Muscle of back (tissue), 3 donors: ENCODE measurements at regions not wholly inside any gene's neighbourhood (a gene's known extent, or its start where the extent isn't known, plus 50 kb on each side); places are given as distances from the start of the nearest gene placed in this dataset.

Experiments used
- DNase-seq, 3 donors: peaks; one replicate each; pipeline versions ENCODE4 v3.0.0 to v3.0.0-alpha.2; 2013

GRCh38 chr6:156058356-156058755 lies 602.7 kb upstream of the NOX3 start:
- no peak for DNase-seq

GRCh38 chr6:156057869-156058268 lies 602.2 kb upstream of the NOX3 start:
- DNase-seq, result no peak

- DNase-seq, result no peak
Measured at GRCh38 chr6:156056085-156056484, 600.4 kb upstream of the NOX3 start.

- DNase-seq, result no peak
Measured at GRCh38 chr6:156053626-156054025, 598.0 kb upstream of the NOX3 start.

- no peak for DNase-seq
Measured at GRCh38 chr6:156046841-156047449, 591.3 kb upstream of the NOX3 start.

GRCh38 chr6:156046268-156046665 lies 590.6 kb upstream of the NOX3 start:
- DNase-seq, result peak in 1 of 3 donors; percentile 12

GRCh38 chr6:156045401-156046267 lies 590.0 kb upstream of the NOX3 start:
- peak in 1 of 3 donors; percentile 63 for DNase-seq

- no peak for DNase-seq
Measured at GRCh38 chr6:156033598-156033997, 578.0 kb upstream of the NOX3 start.

- DNase-seq, result no peak
Measured at GRCh38 chr6:156031516-156031915, 575.9 kb upstream of the NOX3 start.

GRCh38 chr6:156030053-156030452 lies 574.4 kb upstream of the NOX3 start:
- no peak for DNase-seq

- no peak for DNase-seq
Measured at GRCh38 chr6:156029286-156029985, 573.8 kb upstream of the NOX3 start.

GRCh38 chr6:156028335-156029131 lies 572.9 kb upstream of the NOX3 start:
- no peak for DNase-seq

- no peak for DNase-seq
Measured at GRCh38 chr6:156027248-156027626, 571.6 kb upstream of the NOX3 start.

GRCh38 chr6:156026486-156027247 lies 571.0 kb upstream of the NOX3 start:
- peak in 1 of 3 donors; percentile 60 for DNase-seq

- DNase-seq, result no peak
Measured at GRCh38 chr6:156024339-156024738, 568.7 kb upstream of the NOX3 start.

- DNase-seq, result peak in 2 of 3 donors; percentile 54 to 61
Measured at GRCh38 chr6:156021746-156022396, 566.2 kb upstream of the NOX3 start.

- peak in 1 of 3 donors; percentile 50 for DNase-seq
Measured at GRCh38 chr6:156017838-156018237, 562.2 kb upstream of the NOX3 start.

- DNase-seq, result no peak
Measured at GRCh38 chr6:156016186-156016976, 560.7 kb upstream of the NOX3 start.

GRCh38 chr6:156013155-156013554 lies 557.5 kb upstream of the NOX3 start:
- DNase-seq, result no peak

- DNase-seq, result no peak
Measured at GRCh38 chr6:156009656-156010055, 554.0 kb upstream of the NOX3 start.
